GM23248 (cell line): ENCODE measurements at regions not wholly inside any gene's neighbourhood (a gene's known extent, or its start where the extent isn't known, plus 50 kb on each side); places are given as distances from the start of the nearest gene placed in this dataset.

Experiments
- EZH2 ChIP-seq: fragments of 200-600 bp; sonication (generic); IDR thresholded peaks from 2 replicates; pipeline ENCODE4 v1.6.1; 2018; ENCODE audit warnings: antibody characterized with exemption, mild to moderate bottlenecking; ENCODE audit not compliant: insufficient read depth, poor library complexity, severe bottlenecking
- EZH2phosphoT487 ChIP-seq: fragments of 200-600 bp; sonication (generic); IDR thresholded peaks from 2 replicates; pipeline ENCODE4 v1.6.1; 2018; ENCODE audit warnings: antibody characterized with exemption, moderate library complexity, mild to moderate bottlenecking, low read depth; ENCODE audit not compliant: insufficient read depth

DNA sequence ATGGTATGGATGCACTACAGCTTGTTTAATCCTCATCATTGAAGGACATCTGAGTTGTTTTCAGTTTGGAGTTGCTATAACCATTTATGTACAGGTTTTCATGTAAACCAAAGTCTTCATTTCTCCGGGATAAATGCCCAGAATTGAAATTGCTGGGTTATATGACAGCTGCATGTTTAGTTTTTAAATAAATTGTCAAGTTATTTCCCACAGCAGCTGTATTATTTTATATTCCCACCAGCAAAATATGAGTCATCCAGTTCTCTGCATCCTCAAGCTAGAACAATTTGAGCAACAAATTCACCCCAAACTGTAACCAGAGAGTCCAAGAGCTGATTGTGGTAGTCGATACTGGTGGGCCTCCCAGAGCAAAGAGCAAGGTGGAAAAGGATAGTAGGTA, 125.6 kb upstream of the PRNP start:
- TF ChIP-seq EZH2, result no peak
- no peak for TF ChIP-seq EZH2phosphoT487
